ENCODE measurements at regions not wholly inside any gene's neighbourhood (a gene's known extent, or its start where the extent isn't known, plus 50 kb on each side); places are given as distances from the start of the nearest gene placed in this dataset.

DNA sequence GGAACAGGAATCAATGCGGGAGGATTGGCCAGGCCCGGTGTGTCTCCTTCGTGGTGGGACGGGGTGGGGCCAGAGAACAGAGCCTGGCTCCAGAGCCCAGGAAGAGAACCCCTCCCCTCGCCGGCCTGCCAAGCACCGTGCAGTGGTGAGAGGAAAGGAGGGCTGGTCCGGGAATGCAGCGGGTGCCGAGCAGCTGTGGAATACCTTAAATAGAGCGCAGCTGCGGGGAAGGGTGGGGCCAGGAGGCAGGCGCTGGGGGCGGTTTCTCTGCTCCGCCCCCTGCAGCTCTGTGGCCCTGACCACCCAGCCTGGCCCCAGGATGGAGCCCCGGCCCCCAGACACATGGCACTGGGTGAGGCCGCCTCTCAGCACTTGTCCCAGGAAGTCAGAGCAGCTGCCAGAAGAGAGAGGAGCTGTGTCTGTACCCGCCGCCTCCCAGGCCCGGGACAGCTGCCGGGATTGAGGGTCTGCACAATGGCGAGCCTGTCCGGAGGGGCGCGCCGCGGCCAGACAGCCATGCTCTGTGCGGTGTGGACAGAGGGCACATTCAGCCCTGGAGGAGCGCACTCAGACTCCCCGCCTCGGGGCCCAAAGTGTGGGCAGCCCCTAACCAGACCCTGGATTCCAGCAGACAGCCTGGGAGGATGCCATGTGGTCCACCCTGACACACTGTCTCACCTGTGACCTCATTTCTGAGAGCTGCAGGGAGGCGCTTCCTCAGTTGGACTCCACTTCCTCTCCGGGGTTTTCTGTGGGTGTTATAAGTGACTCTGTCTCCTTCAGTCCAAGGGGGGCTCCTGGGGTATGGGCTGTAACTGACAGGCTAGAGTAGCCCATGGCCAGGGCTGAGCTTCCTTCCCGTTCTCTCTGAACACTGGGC, 268.8 kb downstream of the SEC14L1 start:
- TF ChIP-seq, protein P1, sequence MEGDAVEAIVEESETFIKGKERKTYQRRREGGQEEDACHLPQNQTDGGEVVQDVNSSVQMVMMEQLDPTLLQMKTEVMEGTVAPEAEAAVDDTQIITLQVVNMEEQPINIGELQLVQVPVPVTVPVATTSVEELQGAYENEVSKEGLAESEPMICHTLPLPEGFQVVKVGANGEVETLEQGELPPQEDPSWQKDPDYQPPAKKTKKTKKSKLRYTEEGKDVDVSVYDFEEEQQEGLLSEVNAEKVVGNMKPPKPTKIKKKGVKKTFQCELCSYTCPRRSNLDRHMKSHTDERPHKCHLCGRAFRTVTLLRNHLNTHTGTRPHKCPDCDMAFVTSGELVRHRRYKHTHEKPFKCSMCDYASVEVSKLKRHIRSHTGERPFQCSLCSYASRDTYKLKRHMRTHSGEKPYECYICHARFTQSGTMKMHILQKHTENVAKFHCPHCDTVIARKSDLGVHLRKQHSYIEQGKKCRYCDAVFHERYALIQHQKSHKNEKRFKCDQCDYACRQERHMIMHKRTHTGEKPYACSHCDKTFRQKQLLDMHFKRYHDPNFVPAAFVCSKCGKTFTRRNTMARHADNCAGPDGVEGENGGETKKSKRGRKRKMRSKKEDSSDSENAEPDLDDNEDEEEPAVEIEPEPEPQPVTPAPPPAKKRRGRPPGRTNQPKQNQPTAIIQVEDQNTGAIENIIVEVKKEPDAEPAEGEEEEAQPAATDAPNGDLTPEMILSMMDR (conservative IDR thresholded peaks at IDR 0.05), result no peak
- no peak for TF ChIP-seq ZFX (IDR thresholded peaks at IDR 0.05)

All from C4-2B (cell line).